GM19397 (cell line): ENCODE measurements at regions not wholly inside any gene's neighbourhood (a gene's known extent, or its start where the extent isn't known, plus 50 kb on each side); places are given as distances from the start of the nearest gene placed in this dataset.
"Not testable (repeated sequence)": the region's sequence is repeated elsewhere in the genome, so short reads cannot be mapped to it uniquely, and the experiment has no call there.

Source experiments
- ATAC-seq: cut with Tn5 transposase; IDR thresholded peaks from one replicate; pipeline ENCODE4 v1.9.1; 2021; ENCODE audit warnings: mild to moderate bottlenecking, moderate library complexity; ENCODE audit not compliant: unreplicated experiment

- ATAC-seq, result no peak
Observed at GRCh38 chr19:31444931-31445330, 95.7 kb upstream of the TSHZ3 start.

DNA sequence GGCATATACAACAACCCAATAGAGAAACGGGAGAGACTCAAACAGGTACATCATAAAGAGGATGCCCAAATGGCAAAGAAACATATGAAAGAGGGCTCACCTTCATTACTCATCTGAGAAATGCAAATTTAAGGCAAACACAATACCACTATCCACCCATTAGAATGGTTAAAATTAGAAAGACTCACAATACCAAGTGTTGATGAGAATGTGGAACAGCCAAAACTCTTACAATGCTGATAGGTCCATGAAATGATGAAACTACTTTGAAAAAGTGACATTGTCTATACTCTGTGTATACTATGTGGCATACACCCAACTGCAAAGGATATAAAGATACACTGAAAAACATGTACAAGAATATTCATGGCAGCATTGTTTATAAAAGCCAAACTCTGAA lies 96.2 kb upstream of the TSHZ3 start:
- no peak for ATAC-seq

DNA sequence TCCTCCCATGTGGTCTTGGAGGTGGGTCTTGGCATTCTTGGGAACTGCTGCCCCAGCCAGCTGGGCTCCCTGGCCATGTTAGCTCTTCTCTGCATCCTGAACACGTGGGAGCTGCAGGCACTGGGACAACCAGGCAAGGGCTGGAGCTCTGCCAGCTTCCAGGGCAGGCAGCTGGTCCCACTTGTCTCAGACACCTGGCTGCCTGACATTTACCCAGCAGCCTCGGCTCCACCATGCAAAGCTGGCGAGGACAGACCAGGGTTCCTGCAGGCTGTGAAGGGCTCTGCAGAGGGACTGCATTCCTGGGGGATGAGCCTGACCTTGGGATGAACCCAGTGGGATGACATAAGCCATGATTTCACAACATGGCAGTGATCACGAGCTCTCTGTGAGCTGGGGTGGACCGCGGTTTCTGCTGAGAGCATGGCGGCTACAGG lies 99.0 kb upstream of the TSHZ3 start:
- no peak for ATAC-seq

GRCh38 chr19:31449379-31449778 lies 100.1 kb upstream of the TSHZ3 start:
- ATAC-seq, result no peak

GRCh38 chr19:31450696-31451095 lies 101.5 kb upstream of the TSHZ3 start:
- no peak for ATAC-seq

DNA sequence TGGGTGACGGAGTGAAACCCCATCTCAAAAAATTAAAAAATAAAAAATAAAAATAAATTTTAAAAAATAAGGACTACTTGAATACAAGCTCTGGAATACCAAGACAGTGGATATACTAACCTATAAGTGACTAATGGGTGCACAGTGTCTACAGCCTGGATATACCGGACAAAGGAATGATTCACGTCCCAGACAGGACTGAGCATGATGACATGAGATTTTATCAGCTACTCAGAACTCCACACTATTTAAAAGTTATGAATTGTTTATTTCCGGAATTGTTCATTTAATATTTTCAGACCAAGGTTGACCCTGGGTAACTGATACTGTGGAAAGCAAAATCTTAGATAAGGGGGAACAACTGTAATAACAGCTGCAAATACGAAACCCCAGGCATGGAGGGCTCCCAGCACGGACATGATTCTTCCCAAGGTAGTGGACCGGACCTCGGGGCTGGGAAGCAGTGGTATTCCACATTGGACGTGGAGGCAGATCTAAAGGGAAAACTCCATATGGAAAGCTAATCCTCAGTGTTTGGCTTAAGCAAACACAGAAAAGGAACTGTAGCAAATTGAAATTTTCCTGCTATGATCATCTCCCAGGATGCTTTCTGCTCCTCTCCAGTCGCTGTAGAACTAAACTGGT lies 102.6 kb upstream of the TSHZ3 start:
- no peak for ATAC-seq

- no peak for ATAC-seq
Observed at GRCh38 chr19:31459430-31459829, 110.2 kb upstream of the TSHZ3 start.

DNA sequence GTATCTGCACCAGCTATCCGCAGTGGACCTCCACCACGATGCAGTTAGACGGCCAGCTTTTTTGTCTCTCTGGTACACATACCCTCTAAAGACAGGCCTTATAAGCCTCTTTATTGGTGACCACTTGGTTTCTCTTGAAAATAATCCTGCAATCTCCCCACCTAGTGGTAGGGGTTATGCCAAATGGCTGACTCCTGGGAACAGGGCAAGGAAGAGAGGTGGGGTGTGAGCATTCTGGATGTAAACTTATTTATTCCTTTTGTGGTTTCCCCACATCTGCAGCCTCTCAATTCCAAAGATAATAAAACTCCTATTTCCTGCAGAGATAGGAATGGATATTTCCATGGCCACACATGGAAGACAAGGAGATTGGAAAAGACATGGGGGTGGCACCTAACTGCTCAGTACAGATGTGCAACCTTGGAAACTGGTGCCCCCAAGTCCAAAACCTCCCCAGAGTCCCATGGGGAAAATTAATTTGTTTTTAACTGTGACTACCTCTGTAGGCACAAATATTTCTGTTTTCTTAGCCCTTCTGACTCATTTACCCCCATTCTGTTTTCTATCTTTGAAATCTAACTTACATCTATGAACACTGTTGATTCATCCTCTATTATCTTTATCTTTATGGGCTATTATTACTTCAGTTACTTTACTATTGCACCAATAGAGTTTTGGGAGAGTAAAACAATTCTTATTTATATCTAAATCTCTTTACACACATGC lies 112.7 kb upstream of the TSHZ3 start:
- no peak for ATAC-seq

GRCh38 chr19:31470229-31470939 lies 121.1 kb upstream of the TSHZ3 start:
- no peak for ATAC-seq

DNA sequence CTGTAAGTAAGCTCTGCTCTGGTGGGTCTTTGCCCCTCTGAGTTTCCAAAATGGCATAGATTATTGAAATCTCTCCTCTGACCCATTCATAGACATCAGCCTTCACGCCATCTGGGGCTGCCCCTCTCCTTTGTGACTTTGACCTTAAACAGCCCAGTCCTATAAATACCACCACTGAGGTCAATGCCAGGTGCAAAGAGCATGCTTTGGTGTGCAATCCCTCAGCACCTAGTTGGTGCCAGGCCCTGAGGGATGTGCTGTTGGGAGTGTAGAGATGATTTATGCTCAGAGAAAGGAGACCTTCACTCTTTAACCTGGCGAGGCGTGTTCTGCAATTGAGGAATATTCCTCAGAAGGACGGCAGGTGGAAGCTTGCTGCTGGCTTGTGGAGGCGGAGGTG lies 121.7 kb upstream of the TSHZ3 start:
- ATAC-seq, result no peak

DNA sequence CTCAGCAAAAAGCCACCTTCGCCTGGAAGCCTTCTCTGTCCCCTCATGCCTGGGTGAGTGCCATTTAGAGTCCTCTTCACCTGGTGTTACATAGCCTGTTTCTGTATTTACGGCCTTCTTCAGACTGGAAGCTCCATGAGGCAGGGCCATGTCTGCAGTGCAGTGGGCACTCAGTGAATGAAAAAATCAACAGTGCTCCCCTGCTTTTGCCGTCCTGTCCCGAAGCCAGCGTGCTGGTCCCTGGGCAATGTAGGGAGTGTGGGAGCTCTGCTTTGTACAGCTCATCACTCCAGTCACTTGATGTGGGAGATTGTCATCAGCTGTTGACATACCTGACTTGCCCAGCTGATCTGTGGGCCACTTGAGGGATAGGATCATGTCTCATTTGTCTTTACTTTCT lies 129.0 kb upstream of the TSHZ3 start:
- no peak for ATAC-seq

DNA sequence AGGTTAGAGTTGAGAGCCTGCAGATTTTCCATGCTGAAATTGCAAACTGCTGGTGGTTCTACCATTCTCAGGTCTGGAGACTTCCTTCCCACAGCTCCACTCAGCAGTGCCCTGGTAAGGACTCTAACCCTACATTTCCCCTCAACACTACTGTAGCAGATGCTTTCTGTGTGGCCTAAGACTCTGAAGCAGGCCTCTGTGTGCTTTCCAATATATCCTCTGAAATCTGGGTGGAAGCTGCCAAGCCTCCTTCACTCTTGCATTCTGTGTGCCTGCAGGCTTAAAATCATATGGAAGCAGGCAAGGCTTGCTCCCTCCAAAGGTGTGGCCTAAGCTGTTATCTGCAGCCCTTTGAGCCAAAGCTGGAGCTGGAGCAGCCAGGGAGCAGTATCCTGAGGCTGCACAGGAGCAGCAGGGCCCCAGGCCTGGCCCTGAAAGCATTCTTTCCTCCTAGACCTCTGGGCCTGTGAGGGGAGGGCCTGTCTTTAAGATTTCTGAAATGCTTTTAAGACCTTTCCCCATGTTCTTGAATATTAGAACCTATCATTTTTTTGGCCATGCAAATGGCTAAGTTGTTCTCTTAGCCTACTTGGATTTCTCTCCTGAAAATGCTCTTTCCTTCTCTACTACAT lies 134.1 kb upstream of the TSHZ3 start:
- ATAC-seq, result no peak

DNA sequence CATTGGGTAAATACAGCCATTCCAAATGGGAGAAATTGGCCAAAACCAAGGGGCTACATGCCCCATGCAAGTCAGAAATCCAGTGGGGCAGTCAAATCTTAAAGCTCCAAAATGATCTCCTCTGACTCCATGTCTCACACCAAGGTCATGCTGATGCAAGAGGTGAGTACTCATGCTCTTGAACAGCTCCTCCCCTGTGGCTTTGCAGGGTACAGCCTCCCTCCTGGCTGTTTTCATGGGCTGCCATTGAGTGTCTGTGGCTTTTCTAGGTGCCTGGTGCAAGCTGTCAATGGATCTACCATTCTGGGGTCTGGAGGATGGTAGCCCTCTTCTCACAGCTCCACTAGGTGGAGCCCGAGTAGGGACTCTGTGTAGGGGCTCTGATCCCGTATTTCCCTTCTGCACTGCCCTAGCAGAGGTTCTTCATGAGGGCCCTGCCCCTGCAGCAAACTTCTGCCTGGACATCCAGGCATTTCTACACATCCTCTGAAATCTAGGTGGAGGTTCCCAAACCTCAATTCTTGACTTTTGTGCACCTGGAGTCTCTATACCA lies 135.7 kb upstream of the TSHZ3 start:
- ATAC-seq, result not testable (repeated sequence)

GRCh38 chr19:31485472-31485871 lies 136.2 kb upstream of the TSHZ3 start:
- no peak for ATAC-seq

GRCh38 chr19:31491242-31491641 lies 142.0 kb upstream of the TSHZ3 start:
- ATAC-seq, result no peak

GRCh38 chr19:31492050-31492449 lies 142.8 kb upstream of the TSHZ3 start:
- ATAC-seq, result no peak

DNA sequence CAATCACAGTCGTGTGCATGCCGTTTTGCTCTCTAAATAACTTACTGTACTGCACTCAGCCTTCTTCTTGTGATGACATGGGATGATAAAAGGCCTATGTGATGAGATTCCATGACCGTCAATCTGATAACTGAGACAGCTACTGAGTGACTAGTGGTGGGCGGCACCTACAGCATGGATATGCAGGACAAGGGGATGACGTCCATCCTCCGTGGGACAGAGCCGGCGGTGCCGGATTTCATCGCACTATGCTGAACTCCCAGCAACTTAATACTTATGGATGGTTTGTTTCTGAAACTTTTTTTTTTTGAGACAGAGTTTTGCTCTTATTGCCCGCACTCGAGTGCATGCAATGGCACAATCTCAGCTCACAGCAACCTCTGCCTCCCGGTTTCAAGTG lies 146.8 kb upstream of the TSHZ3 start:
- no peak for ATAC-seq

DNA sequence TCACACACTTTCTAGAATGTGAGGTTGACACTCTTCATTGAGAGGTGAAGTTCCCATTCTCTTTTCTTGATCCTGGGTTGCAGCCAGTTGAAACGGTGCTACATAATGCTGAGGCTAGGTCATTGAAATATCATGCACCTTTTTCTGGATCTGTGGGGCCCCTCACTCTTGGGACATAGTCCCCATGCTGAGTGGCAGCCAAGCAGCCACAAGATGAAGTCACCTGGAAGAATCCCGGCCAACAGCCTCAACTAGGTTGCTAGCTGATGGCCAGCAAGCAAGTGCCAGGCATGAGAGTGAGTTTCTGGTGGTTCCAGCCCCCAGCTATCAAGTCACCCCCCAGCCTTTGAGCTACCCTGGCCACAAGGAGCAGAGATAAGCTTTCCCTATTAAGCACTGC lies 148.5 kb upstream of the TSHZ3 start:
- ATAC-seq, result no peak

DNA sequence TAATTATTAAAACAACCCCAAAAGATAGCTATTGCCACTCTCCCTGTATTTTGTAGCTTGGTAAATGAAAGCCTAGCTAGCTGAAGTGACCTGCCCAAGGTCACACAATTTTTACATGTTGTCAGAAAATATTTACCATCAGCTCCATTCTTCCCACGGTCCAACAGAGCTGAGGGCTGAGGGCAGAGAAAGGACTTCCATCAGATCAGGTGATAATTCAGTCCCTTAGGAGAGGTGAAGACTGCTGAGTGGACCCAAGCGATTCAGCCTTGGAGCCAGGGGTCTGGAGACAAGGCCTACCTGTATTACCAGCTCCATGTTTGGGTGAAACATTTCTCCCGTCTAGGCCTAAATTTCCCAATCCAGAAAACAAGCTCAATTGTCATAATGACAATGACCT lies 149.5 kb upstream of the TSHZ3 start:
- ATAC-seq, result no peak

DNA sequence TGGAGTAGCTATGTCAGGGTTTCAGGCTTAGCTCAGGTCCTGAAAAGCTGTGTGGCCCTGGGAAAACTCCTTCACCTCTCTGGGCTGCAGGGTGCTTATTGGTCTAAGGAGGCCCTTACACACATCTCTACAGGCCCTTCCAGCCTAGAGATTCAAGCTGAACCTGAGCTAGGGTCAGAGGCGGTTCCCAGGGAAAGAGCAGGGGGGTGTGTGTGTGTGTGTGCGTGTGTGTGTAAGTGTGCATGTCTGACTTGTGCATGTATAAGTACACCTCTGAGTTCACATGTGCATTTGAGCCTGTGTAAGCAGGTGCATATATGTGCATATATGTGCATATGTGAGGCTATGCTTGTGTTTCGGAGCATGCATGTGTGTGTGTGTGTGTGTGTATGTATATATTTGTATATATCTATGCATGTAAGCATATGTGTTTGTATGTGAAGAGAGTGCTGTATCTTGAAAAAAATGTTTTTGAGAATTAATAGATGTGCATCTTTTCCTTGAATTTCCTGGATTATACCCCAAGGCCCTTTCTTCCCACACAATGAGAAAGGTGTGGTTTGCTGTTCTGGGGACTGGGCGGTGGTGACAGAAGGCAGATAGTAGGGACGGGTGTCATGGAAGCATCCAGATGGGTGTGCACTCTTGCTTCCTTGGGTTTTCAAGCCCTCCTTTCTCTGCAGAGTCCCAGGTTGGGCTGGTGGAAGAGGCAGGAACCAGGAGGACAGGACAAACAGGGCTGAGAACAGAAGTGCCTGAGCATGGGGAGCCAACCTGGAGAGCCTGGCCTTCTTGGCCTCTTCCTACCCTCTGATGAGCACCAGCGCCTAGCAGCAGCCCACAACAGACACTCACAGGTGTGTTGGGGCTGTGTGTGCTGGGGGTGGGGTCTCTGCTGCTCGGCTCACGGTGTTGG lies 150.3 kb upstream of the TSHZ3 start:
- no peak for ATAC-seq
